Kidney glomerular epithelial cell (primary cell): ENCODE measurements at regions not wholly inside any gene's neighbourhood (a gene's known extent, or its start where the extent isn't known, plus 50 kb on each side); places are given as distances from the start of the nearest gene placed in this dataset.
"Not testable (repeated sequence)": the region's sequence is repeated elsewhere in the genome, so short reads cannot be mapped to it uniquely, and the experiment has no call there.

Source experiments
- DNase-seq: peaks from one replicate; lab custom pipeline; 2025; lab: John Stamatoyannopoulos, UW

GRCh38 chr12:60714141-60714900, 1118.5 kb downstream of the SLC16A7 start:
- DNase-seq: no peak

GRCh38 chr12:60724475-60724874, 1128.6 kb downstream of the SLC16A7 start:
- DNase-seq: no peak

DNA sequence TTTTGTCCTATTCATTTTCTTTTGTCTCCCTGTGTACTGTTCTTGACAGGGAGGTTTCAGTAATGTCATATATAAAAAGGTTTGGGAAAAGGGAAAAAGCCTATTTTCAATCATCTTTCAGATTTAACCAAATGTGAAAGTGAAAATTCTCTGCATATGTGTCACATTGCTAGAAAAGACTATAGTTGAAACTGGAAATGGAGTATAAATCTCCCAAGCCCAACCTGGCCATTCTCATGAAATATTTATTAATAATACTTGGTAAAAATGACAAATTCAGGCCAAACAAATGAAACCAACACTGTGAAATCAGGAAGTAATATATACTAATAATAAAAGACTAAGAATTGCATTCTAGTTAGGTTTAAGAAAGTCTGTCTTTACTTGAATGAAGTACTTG, 1129.2 kb downstream of the SLC16A7 start:
- no peak for DNase-seq

GRCh38 chr12:60752589-60752988, 1156.8 kb downstream of the SLC16A7 start:
- no peak for DNase-seq

DNA sequence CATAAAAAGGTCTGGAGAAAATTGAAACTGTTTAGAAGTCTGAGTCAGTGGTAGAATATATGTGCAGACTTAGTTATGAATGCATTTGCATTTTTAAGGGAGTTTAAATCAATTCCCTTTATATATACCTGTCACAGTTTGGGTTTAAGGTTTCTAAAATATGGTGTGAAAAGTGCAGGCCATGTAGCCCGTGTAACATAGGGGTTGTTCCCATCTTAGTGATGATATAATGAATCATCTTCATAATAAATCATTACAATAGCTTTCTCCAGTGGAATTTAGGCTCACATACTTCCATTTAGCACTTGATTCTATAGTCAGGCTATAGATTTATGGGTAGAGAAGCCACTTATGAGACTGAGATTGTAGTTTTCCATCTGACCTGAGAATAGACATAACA, 1162.4 kb downstream of the SLC16A7 start:
- no peak for DNase-seq

DNA sequence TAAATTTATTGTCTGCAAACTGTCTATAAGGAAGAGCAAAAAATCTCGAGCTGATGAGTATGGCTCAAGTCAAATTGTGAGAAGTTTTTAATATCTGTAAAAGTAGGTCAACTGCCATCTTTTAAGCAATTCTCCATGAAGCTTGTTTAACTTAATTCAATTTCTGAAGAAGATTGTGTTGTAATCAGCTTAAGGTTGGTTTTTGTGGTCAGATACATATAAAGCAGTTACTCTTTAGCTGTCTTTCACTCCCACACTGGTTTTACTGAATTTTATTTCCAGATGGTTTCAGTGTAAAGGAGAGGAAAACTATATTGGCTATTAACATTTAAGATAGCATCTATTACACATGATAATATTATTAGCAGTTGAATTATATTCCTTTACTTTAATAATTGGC, 1165.1 kb downstream of the SLC16A7 start:
- no peak for DNase-seq

DNA sequence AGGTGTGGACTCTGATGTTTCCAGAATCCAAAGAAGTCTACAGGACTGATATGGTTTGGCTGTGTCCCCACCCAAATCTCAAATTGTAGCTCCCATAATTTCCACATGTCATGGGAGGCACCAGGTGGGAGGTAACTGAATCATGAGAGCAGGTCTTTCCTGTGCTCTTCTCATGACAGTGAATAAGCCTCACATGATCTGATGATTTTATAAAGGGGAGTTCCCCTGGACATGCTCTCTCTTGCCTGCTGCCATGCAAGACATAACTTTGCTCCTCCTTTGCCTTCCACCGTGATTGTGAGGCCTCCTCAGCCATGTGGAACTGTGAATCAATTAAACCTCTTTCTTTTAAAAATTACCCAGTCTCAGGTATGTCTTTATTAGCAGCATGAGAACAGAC, 1205.3 kb downstream of the SLC16A7 start:
- not testable (repeated sequence) for DNase-seq

DNA sequence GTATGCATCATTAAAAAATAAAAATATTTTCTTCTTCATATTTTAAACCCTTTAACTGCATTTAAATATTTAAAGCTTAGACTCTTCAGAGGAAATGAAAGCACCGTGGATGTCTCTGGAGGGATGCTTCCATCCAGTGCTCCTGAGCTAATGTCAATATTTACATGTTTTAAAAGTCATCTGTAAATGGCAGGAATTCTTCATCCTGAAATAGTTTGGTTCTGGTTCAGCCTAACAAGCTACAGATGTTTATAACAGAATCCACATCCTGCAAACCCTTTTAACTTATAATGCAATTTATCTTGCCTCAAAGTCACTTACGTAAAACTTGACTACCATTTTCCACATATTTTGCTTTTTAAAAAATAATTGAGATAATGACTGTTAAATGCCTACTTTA, 1207.3 kb downstream of the SLC16A7 start:
- no peak for DNase-seq

DNA sequence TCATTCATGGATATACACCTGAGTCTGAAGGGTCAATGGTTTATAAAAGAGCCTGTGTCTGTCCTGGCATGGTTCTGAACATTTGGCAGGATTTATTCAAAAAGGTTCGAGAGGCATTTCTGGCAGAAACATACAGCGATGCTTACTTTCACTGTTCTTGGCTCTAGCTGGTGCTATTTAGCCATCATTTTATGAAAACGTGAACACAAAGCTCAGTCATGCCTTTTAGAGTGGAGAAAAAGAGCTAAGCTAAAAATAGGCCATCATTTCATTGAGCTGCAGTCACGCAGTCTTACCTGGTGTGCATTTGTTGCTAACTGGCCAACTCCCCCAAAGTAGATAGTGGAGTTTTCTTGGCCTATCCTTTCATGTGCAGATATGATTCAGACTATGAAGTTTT, 1209.5 kb downstream of the SLC16A7 start:
- DNase-seq: no peak

GRCh38 chr12:60819794-60820193, 1224.0 kb downstream of the SLC16A7 start:
- no peak for DNase-seq

DNA sequence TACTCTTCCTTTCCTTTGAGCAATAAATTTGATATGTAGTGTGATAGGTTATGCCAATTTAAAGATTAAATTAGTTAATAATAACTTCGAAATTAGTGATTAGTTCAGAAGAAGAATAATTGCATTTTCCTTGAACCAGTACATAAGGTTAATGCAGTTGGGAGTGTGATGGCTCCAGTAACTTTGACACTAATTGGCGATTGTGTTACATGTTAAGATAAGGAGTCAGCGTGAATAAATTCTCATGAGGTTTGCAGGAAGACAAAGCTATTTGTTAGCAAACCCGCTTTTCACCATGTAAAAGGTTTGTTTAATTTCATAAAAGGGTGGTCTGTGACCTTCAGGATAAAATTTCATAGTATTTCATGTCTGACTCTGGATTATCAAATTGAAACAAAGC, 1226.8 kb downstream of the SLC16A7 start:
- DNase-seq: no peak

- no peak for DNase-seq
These were observed 1234.6 kb downstream of the SLC16A7 start for GRCh38 chr12:60830381-60830780.

GRCh38 chr12:60832290-60832689, 1236.5 kb downstream of the SLC16A7 start:
- no peak for DNase-seq

GRCh38 chr12:60834372-60834771, 1238.5 kb downstream of the SLC16A7 start:
- DNase-seq: no peak

- DNase-seq: no peak
These were observed 1239.0 kb downstream of the SLC16A7 start for GRCh38 chr12:60834806-60835205.

DNA sequence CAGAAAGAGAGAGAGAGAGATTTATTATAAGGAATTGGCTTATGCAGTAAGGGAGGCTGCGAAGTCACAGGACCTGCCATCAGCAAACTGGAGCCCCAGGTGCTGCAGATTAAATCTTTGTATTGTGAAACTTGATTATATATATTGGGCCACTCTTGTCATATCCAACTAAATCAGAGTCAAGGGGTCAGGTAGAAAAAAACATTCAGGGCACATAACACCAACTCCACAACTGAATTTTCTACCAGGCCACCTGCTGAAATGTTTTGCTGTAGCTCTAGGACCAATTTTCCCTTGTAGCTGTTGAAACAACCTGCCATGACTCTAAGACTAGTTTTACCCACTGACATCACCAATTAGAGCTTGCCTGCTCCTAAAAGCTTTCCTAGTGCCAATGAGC, 1240.8 kb downstream of the SLC16A7 start:
- no peak for DNase-seq

GRCh38 chr12:60842181-60842580, 1246.4 kb downstream of the SLC16A7 start:
- DNase-seq: no peak

DNA sequence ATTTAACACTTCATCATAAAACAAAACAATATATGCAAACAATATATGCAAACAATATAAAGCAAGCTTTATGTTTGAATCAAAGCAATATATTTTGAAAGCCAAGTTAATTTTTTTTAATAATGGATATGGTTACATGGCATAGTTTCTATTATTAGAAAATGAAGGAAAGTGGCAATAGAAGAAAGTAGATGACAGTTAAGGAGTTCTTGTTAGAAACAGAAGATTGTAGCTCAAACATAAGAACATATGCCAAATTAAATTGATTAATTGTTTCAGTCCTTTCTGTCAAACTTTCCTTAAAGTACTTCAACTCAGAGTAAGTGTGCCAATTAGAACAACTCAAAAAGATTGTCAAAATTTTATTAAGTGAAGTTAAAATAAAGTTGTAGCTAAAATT, 1248.3 kb downstream of the SLC16A7 start:
- DNase-seq: no peak

GRCh38 chr12:60844875-60845274, 1249.0 kb downstream of the SLC16A7 start:
- DNase-seq: no peak

GRCh38 chr12:60845696-60846095, 1249.9 kb downstream of the SLC16A7 start:
- DNase-seq: no peak

DNA sequence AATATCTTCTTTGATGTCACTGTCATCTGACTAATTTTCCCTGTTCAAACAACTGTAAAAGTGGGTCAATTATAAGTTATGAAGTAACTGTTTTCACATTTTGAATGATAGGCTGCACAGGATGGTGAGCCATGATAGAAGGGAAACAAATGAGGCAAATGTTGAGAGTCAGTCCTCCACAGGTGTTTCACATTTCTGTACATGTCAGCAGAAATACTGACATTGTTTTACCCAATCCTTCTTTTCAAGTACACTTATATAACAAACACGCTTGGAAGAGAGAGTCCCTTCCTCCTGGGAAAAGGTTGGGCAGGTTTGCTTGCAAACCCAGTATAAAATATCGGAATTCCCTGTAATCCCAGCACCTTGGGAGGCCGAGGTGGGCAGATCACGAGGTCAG, 1251.5 kb downstream of the SLC16A7 start:
- DNase-seq: no peak

GRCh38 chr12:60849723-60850122, 1253.9 kb downstream of the SLC16A7 start:
- DNase-seq: no peak

GRCh38 chr12:60853407-60853806, 1257.6 kb downstream of the SLC16A7 start:
- no peak for DNase-seq

DNA sequence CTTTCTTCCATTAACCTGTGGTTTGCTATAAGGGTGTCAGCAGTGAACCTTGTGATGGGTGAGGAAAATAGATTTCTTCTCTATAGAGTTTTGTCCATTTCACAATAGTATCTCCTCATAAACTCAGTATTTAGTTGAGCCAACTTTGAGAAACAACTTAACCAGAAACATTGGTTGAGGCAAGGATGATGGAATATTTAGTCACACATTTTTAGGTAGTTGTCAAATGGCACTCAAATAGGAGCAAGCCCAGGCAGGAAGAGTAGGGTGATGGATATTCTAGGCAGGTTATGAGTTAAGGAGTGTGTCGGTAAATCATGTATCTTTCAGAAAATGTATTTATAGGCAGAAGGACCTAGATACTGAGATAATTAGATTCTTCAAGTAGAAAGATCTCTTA, 1267.6 kb downstream of the SLC16A7 start:
- no peak for DNase-seq
